LNCaP clone FGC (cell line): ENCODE measurements at regions not wholly inside any gene's neighbourhood (a gene's known extent, or its start where the extent isn't known, plus 50 kb on each side); places are given as distances from the start of the nearest gene placed in this dataset.

Experiments
- DNase-seq: peaks from one replicate; pipeline ENCODE4 v3.0.0-alpha.2; 2011; ENCODE audit warnings: low read depth
- H3K4me3 ChIP-seq: 2 replicates; pipeline ENCODE4 v1.5.1; 2011; ENCODE audit warnings: mild to moderate bottlenecking, low read depth, low read length, control low read depth
- CTCF ChIP-seq: IDR thresholded peaks from 2 replicates; pipeline ENCODE4 v1.5.1; 2012; ENCODE audit warnings: mild to moderate bottlenecking; ENCODE audit not compliant: control insufficient read depth, insufficient read depth; ENCODE audit errors: extremely low read depth

- DNase-seq, result no peak
- H3K4me3 ChIP-seq, result no peak overlapping the region
- no peak for TF ChIP-seq CTCF
Measured at GRCh38 chr6:21354805-21355238, 238.7 kb upstream of the SOX4 start.

DNA sequence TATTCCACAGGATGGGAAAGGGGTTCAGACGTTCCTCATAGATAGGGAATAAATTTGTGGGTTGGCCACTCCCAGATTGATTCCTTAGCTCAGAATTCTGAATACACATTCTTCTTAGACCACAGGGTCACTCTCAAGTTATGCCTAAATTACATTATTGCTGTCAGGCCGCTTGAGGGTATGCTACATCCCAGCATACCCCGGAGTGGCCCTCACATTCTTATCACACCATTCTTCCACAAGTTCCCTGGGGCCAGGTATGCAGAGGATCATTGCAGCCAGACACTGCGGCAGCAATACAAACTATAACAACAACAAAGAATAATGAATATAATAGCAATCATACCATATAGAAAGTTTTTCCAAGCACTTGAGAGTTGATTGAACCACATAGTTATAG lies 237.9 kb upstream of the SOX4 start:
- H3K4me3 ChIP-seq, result no peak overlapping the region
- no peak for TF ChIP-seq CTCF
- DNase-seq, result no peak

DNA sequence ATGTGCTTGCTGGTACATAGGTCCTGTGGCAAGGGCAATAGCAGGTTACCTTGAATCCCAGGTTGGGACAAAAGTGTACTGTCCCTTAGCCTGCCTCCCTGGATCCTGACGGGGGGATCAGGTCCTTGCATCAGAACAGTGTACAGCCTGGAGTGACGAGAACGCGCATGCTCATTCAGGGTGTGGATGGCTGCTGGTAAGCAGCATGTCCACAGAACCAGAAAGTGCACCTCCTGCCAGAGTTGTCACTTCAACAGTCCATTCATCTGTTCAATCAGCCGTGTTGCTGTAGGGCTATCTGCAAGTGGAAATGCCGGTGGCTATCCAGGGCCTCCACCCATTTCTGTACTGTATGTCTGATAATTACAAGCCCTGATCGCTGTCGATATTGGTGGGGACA lies 236.3 kb upstream of the SOX4 start:
- no peak for TF ChIP-seq CTCF
- no peak for DNase-seq
- no peak overlapping the region for H3K4me3 ChIP-seq

- no peak for TF ChIP-seq CTCF
- H3K4me3 ChIP-seq, result no peak overlapping the region
- DNase-seq, result no peak
Measured at GRCh38 chr6:21359926-21360325, 233.6 kb upstream of the SOX4 start.

GRCh38 chr6:21360336-21360735 lies 233.2 kb upstream of the SOX4 start:
- peak; percentile 76 for DNase-seq
- H3K4me3 ChIP-seq, result no peak overlapping the region
- 0 out of 2 replicates have a peak, but pooled peaks have one; percentile 14 for TF ChIP-seq CTCF

DNA sequence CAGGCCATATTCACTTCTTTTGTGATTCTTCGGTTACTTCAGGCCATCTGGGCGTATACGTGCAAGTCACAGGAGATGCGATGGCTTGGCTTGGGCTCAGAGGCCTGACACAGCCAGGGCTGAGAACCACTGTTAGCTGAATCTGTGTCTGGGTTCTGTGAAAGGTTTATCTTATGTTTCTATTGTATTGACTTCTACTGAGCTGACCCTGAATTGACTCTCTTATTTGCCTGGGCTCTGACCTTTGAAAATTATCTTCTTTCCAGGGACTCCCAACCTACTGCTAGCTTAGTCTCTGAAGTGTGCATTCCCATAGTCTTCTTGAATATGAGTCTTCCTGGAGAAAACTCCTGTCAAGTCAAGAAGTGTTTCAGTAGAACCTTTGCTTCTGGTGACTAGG lies 226.4 kb upstream of the SOX4 start:
- TF ChIP-seq CTCF, result no peak
- H3K4me3 ChIP-seq, result no peak overlapping the region
- DNase-seq, result no peak

DNA sequence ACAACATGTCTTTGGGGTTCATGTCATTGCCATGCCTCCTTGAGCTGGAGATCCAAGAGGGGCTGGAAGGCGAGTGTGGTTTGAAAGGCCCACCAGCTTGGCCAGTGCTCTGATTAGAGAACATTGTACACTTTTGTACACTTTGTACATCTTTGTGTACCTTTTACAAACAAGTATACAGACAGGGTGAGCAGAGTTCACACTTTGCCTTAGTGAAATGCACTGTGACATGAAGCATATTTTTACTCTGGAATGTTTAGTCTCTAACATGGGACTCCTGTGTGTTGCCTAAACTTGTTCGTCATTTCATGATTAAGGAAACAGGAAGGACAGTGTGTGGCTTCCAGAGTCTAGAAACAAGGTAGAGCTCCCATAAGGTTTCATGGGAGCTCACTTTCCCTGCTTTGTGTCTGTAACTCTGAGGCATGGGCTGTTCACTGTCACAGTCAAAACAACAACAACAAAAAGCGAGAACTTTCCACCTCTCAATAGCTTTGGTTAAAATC lies 225.8 kb upstream of the SOX4 start:
- no peak for TF ChIP-seq CTCF

More for the DNA sequence above, 225.8 kb upstream of the SOX4 start:
- DNase-seq, result no peak
- H3K4me3 ChIP-seq, result no peak overlapping the region
